Tibial nerve (tissue), 4 donors: ENCODE measurements at regions not wholly inside any gene's neighbourhood (a gene's known extent, or its start where the extent isn't known, plus 50 kb on each side); places are given as distances from the start of the nearest gene placed in this dataset.

Source experiments
- EP300 ChIP-seq, 2 donors: sonication (generic); formaldehyde crosslinking; IDR thresholded peaks; one replicate each; pipeline ENCODE4 v1.6.1; 2017; ENCODE audit warnings: antibody characterized with exemption in 2 of 2, mild to moderate bottlenecking in 1 of 2
- POLR2A ChIP-seq, 2 donors: fragments of 450-650 bp; IDR thresholded peaks; one replicate each; pipeline ENCODE4 v1.6.1; 2017; ENCODE audit warnings: antibody characterized with exemption in 2 of 2, mild to moderate bottlenecking in 2 of 2, moderate library complexity in 2 of 2
- TF ChIP-seq, protein P1 (sequence below), 5 experiments: fragments of 200-600 bp in 3 of 5; fragments of 450-650 bp in 2 of 5; sonication (generic) in 3 of 5; IDR thresholded peaks; one replicate each; pipeline ENCODE4 v1.5.1; 2016 to 2019; ENCODE audit warnings: antibody characterized with exemption in 5 of 5, mild to moderate bottlenecking in 3 of 5, moderate library complexity in 2 of 5

DNA sequence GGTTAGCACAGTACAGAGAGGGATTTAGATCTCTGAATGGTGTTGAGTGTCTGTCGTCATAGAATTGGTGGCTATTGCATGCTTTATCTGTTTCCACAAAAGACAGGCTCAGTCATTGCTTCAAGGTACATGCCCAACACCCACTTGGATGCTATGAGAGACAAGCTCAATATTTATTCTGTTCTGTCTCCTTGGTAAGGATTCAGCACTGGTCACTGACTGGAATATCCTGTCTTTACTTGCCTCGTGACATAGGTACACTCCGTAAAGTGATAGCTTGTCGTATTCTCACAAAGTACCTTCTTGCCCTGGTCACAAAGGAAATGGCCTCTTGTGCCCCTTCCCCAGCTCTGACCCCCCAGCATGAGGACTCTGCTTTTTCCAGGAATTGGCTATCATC is 72.8 kb upstream of the CTNNB1 start:
- TF ChIP-seq, protein P1, sequence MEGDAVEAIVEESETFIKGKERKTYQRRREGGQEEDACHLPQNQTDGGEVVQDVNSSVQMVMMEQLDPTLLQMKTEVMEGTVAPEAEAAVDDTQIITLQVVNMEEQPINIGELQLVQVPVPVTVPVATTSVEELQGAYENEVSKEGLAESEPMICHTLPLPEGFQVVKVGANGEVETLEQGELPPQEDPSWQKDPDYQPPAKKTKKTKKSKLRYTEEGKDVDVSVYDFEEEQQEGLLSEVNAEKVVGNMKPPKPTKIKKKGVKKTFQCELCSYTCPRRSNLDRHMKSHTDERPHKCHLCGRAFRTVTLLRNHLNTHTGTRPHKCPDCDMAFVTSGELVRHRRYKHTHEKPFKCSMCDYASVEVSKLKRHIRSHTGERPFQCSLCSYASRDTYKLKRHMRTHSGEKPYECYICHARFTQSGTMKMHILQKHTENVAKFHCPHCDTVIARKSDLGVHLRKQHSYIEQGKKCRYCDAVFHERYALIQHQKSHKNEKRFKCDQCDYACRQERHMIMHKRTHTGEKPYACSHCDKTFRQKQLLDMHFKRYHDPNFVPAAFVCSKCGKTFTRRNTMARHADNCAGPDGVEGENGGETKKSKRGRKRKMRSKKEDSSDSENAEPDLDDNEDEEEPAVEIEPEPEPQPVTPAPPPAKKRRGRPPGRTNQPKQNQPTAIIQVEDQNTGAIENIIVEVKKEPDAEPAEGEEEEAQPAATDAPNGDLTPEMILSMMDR (IDR thresholded peaks at IDR 0.05) = no peak
- TF ChIP-seq EP300 (IDR thresholded peaks at IDR 0.05) (no peak), POLR2A (IDR thresholded peaks at IDR 0.05) (no peak)
